Endothelial cell of umbilical vein (primary cell): ENCODE measurements at regions not wholly inside any gene's neighbourhood (a gene's known extent, or its start where the extent isn't known, plus 50 kb on each side); places are given as distances from the start of the nearest gene placed in this dataset.

Experiments used
- BruUV-seq: library from RNA; stranded (reverse); fragments of 400-500 nt; replicated peaks from 2 replicates; lab custom pipeline; 2021; lab: Mats Ljungman, UMichigan
- CTCF ChIA-PET: fragments of 300-600, 350-600 bp; sonication (Branson Sonifier 250); formaldehyde crosslinking; loops from one replicate; lab custom pipeline; 2021; ENCODE audit warnings: antibody characterized with exemption, inconsistent platforms; lab: Charles Lee
- POLR2A ChIA-PET: fragments of 300-600, 350-600 bp; sonication (Branson Sonifier 250); formaldehyde crosslinking; loops from one replicate; lab custom pipeline; 2021; ENCODE audit warnings: antibody characterized with exemption, inconsistent platforms; lab: Charles Lee
- DNase-seq: peaks from one replicate; pipeline ENCODE4 v3.0.0-alpha.2; 2011; ENCODE audit warnings: low read depth, low spot score
- FAIRE-seq: peaks from 2 replicates; lab custom pipeline; 2011; peaks lifted over from hg19 to GRCh38; lab: Jason Lieb, UNC
- H2AFZ ChIP-seq: 2 replicates; pipeline ENCODE4 v1.6.0; 2012; ENCODE audit warnings: low read depth, low read length, control low read depth, inconsistent platforms
- H3K27ac ChIP-seq: 2 replicates; pipeline ENCODE4 v1.5.1; 2011; ENCODE audit warnings: low read depth, mild to moderate bottlenecking, control low read depth, low read length, moderate library complexity; ENCODE audit not compliant: insufficient read depth
- H3K27me3 ChIP-seq, 2 experiments: 2 replicates each; pipeline versions ENCODE4 v1.6.0 to v1.6.1; 2011; ENCODE audit warnings: low read length in 2 of 2, mixed read lengths in 1 of 2; ENCODE audit not compliant: control insufficient read depth in 2 of 2, insufficient read depth in 2 of 2
- H3K36me3 ChIP-seq, 2 experiments: 2 replicates in 1 of 2; 3 replicates in 1 of 2; pipeline ENCODE4 v1.5.1; 2011; ENCODE audit warnings: low read length in 2 of 2, mild to moderate bottlenecking in 1 of 2, moderate library complexity in 1 of 2; ENCODE audit not compliant: control insufficient read depth in 2 of 2, insufficient read depth in 2 of 2; ENCODE audit errors: extremely low read depth in 1 of 2
- H3K4me1 ChIP-seq: 3 replicates; pipeline ENCODE4 v1.5.1; 2011; ENCODE audit warnings: mild to moderate bottlenecking, low read length; ENCODE audit not compliant: control insufficient read depth, insufficient read depth; ENCODE audit errors: extremely low read depth
- H3K4me2 ChIP-seq: 2 replicates; pipeline ENCODE4 v1.6.1; 2011; ENCODE audit warnings: low read length, control low read depth, mixed read lengths; ENCODE audit not compliant: insufficient read depth
- H3K4me3 ChIP-seq, 3 experiments: fragments of 200-600 bp in 1 of 3; sonication (generic), shearing (Covaris generic) in 1 of 3; replicated peaks in 1 of 3; 2 replicates each; pipeline ENCODE4 v1.5.1; 2011 to 2016; ENCODE audit warnings: control low read depth in 3 of 3, low read length in 3 of 3, mild to moderate bottlenecking in 2 of 3, inconsistent platforms in 1 of 3, low read depth in 1 of 3, moderate library complexity in 1 of 3; ENCODE audit not compliant: insufficient read depth in 1 of 3
- H3K79me2 ChIP-seq: 2 replicates; pipeline ENCODE4 v1.6.0; 2012; ENCODE audit warnings: low read length, inconsistent platforms; ENCODE audit not compliant: control insufficient read depth, insufficient read depth
- H3K9ac ChIP-seq: replicated peaks from 2 replicates; pipeline ENCODE3; 2011; ENCODE audit warnings: low read length, control low read depth; ENCODE audit not compliant: insufficient read depth; ENCODE audit errors: extremely low read depth
- H3K9me1 ChIP-seq: replicated peaks from 3 replicates; pipeline ENCODE4 v1.6.0; 2011; ENCODE audit warnings: mild to moderate bottlenecking, low read length; ENCODE audit not compliant: control insufficient read depth, insufficient read depth; ENCODE audit errors: extremely low read depth
- H3K9me3 ChIP-seq: replicated peaks from 2 replicates; pipeline ENCODE4 v1.5.1; 2012; ENCODE audit warnings: low read length, inconsistent platforms; ENCODE audit not compliant: control insufficient read depth, insufficient read depth
- H4K20me1 ChIP-seq: replicated peaks from 2 replicates; pipeline ENCODE3; 2011; ENCODE audit warnings: mild to moderate bottlenecking, low read length; ENCODE audit not compliant: control insufficient read depth, insufficient read depth; ENCODE audit errors: extremely low read depth
- EZH2 ChIP-seq: IDR thresholded peaks from 2 replicates; pipeline ENCODE4 v1.6.1; 2012; ENCODE audit warnings: borderline replicate concordance, low read depth, mild to moderate bottlenecking, moderate library complexity, low read length, inconsistent platforms; ENCODE audit not compliant: severe bottlenecking
- FOS ChIP-seq: IDR thresholded peaks from 2 replicates; pipeline ENCODE4 v1.6.1; 2011; ENCODE audit warnings: mild to moderate bottlenecking, low read length, moderate library complexity, borderline replicate concordance; ENCODE audit not compliant: insufficient read depth
- GATA2 ChIP-seq: IDR thresholded peaks from 2 replicates; pipeline ENCODE4 v1.7.0; 2011; ENCODE audit warnings: low read depth, mild to moderate bottlenecking, moderate library complexity, mixed read lengths, low read length; ENCODE audit not compliant: insufficient read length, insufficient read depth
- JUN ChIP-seq: IDR thresholded peaks from 2 replicates; pipeline ENCODE4 v1.6.1; 2011; ENCODE audit warnings: borderline replicate concordance, low read depth; ENCODE audit not compliant: insufficient read length, insufficient read depth
- MYC ChIP-seq: IDR thresholded peaks from one replicate; pipeline ENCODE4 v1.6.1; 2011; ENCODE audit warnings: mild to moderate bottlenecking, low read depth, low read length
- POLR2A ChIP-seq: IDR thresholded peaks from 2 replicates; pipeline ENCODE4 v1.6.1; 2012; ENCODE audit warnings: low read depth, mild to moderate bottlenecking, control low read depth, low read length
- POLR2AphosphoS5 ChIP-seq: IDR thresholded peaks from 2 replicates; pipeline ENCODE4 v1.6.1; 2012; ENCODE audit warnings: low read depth, mild to moderate bottlenecking, control low read depth, low read length, moderate library complexity; ENCODE audit not compliant: insufficient read depth
- dilution Hi-C: fragments of 300-500 bp; cut with MboI; formaldehyde crosslinking; loops from one replicate; pipeline ENCODE4 v1.15.0; 2019; ENCODE audit warnings: low sequenced_read_pairs; ENCODE audit not compliant: extremely low pct_ligation_motif_present
- intact Hi-C: fragments of 100-400 bp; cut with micrococcal nuclease; formaldehyde crosslinking; loops from one replicate; pipeline ENCODE4 v1.10.0; 2022
- TF ChIP-seq, protein P1 (sequence below): IDR thresholded peaks from 2 replicates; pipeline ENCODE4 v1.6.1; 2011; ENCODE audit not compliant: insufficient read depth, insufficient read length
- TF ChIP-seq, protein P2 (sequence below), 2 donors: IDR thresholded peaks; 1 replicate in 1 of 2; 2 replicates in 1 of 2; pipeline ENCODE4 v1.5.1; 2011; ENCODE audit warnings: low read length in 2 of 2, mild to moderate bottlenecking in 2 of 2, moderate library complexity in 2 of 2, control low read depth in 1 of 2, inconsistent platforms in 1 of 2, low read depth in 1 of 2; ENCODE audit not compliant: insufficient read depth in 1 of 2; ENCODE audit errors: extremely low read depth in 1 of 2

DNA sequence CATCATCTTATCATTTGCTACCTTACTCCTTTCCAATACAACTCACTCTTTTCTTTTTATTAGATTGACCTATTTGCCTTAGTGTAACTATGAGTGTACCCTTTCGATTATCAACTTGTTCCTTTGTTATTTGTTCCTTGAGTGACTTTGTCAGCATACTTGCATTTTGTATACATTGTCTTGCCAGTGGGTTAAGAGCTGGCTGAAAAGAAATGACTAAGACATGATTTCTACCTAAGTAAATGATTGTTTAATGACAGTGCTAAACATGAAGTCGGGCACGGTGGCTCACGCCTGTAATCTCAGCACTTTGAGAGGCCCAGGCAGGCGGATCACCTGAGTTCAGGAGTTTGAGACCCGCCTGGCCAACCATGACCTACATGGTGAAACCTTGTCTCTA is 1042.3 kb downstream of the TBL1XR1 start:
- H3K9me1 ChIP-seq: no peaks in the 10 kb centered on the region
- no peaks in the 10 kb centered on the region for H3K9me3 ChIP-seq
- BruUV-seq: no TSS peak
- DNase-seq (no peak), FAIRE-seq (no peak)
- no peak overlapping the region for H3K4me3 ChIP-seq
- dilution Hi-C loops: no loop called here
- POLR2A ChIA-PET: no interaction called here
- CTCF ChIA-PET: no interaction called here
- H3K36me3 ChIP-seq: no peaks in the 10 kb centered on the region
- no peak overlapping the region for H3K9ac ChIP-seq
- no peak overlapping the region for H2AFZ ChIP-seq
- H3K27me3 ChIP-seq: no peaks in the 10 kb centered on the region
- intact Hi-C loops: no loop called here
- H4K20me1 ChIP-seq: no peaks in the 10 kb centered on the region
- TF ChIP-seq EZH2 (no peak), FOS (no peak), POLR2A (no peak), GATA2 (no peak), JUN (no peak), POLR2AphosphoS5 (no peak), MYC (no peak)
- TF ChIP-seq, protein P1, sequence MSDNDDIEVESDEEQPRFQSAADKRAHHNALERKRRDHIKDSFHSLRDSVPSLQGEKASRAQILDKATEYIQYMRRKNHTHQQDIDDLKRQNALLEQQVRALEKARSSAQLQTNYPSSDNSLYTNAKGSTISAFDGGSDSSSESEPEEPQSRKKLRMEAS: no peak
- TF ChIP-seq, protein P2, sequence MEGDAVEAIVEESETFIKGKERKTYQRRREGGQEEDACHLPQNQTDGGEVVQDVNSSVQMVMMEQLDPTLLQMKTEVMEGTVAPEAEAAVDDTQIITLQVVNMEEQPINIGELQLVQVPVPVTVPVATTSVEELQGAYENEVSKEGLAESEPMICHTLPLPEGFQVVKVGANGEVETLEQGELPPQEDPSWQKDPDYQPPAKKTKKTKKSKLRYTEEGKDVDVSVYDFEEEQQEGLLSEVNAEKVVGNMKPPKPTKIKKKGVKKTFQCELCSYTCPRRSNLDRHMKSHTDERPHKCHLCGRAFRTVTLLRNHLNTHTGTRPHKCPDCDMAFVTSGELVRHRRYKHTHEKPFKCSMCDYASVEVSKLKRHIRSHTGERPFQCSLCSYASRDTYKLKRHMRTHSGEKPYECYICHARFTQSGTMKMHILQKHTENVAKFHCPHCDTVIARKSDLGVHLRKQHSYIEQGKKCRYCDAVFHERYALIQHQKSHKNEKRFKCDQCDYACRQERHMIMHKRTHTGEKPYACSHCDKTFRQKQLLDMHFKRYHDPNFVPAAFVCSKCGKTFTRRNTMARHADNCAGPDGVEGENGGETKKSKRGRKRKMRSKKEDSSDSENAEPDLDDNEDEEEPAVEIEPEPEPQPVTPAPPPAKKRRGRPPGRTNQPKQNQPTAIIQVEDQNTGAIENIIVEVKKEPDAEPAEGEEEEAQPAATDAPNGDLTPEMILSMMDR (IDR thresholded peaks at IDR 0.05; ENCODE audit: extremely low read depth in 1 of 2, insufficient read depth in 1 of 2, low read depth in 1 of 2, low read length in 2 of 2): no peak
- H3K4me2 ChIP-seq: no peak overlapping the region
- H3K4me1 ChIP-seq: no peaks in the 10 kb centered on the region
- no peak overlapping the region for H3K27ac ChIP-seq
- H3K79me2 ChIP-seq: no peaks in the 10 kb centered on the region
